ENCODE measurements at regions not wholly inside any gene's neighbourhood (a gene's known extent, or its start where the extent isn't known, plus 50 kb on each side); places are given as distances from the start of the nearest gene placed in this dataset.

- no peak for TF ChIP-seq CTCF (IDR thresholded peaks at IDR 0.05; ENCODE audit: borderline replicate concordance, extremely low read depth, low read length, poor library complexity, severe bottlenecking)
- TF ChIP-seq EZH2 (IDR thresholded peaks at IDR 0.05; ENCODE audit: borderline replicate concordance, low read depth, low read length, severe bottlenecking) = no peak
Measured at GRCh38 chr10:52481986-52482555, 168.0 kb downstream of the DKK1 start.

All from DND-41 (cell line).